ENCODE measurements at regions not wholly inside any gene's neighbourhood (a gene's known extent, or its start where the extent isn't known, plus 50 kb on each side); places are given as distances from the start of the nearest gene placed in this dataset.

DNA sequence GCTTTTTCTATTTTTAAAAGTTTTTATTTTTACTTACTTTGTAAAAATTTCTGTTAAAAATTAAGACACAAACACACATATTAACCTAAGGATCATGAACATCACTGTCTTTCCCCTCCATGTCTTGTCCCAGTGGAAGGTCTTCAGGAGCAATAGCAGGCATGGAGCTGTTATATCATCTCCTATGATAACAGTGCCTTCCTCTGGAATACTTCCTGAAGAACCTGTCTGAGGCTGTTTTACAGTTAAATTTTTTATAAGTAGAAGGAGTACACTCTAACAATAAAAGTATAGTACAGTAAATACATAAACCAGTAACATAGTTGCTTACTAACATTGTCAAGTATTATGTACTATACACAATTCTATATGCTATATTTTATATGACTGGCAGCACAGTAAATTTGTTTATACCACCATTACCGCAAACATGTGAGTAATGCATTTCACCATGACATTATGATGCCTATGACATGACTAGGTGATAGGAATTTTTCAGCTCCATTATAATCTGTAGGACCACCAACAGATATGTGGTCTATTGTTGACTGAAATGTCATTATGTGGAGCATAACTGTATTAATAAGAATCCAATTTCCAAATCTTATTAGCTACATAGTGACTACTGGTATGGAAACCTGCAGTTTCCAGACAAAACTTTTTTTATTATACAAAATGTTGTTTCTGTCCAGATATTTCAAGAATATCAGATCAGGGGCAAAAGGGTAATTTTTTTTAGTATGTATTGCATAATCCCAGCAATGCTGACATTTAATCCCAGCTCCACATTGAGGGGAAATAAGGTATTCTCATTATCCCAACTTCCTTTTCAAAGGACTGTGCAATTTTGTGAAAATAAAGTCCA, 337.2 kb upstream of the SLC39A10 start:
- Histone ChIP-seq H3K36me3 (no peaks in the 10 kb centered on the region), H3K27me3 (no peaks in the 10 kb centered on the region), H3K4me3 (no peak overlapping the region), H3K9me3 (ENCODE audit: low read depth) (no peaks in the 10 kb centered on the region), H3K27ac (no peak overlapping the region), H3K4me1 (ENCODE audit: low read depth) (peaks cover 16% of the 10 kb centered on the region)
- TF ChIP-seq, protein P1, sequence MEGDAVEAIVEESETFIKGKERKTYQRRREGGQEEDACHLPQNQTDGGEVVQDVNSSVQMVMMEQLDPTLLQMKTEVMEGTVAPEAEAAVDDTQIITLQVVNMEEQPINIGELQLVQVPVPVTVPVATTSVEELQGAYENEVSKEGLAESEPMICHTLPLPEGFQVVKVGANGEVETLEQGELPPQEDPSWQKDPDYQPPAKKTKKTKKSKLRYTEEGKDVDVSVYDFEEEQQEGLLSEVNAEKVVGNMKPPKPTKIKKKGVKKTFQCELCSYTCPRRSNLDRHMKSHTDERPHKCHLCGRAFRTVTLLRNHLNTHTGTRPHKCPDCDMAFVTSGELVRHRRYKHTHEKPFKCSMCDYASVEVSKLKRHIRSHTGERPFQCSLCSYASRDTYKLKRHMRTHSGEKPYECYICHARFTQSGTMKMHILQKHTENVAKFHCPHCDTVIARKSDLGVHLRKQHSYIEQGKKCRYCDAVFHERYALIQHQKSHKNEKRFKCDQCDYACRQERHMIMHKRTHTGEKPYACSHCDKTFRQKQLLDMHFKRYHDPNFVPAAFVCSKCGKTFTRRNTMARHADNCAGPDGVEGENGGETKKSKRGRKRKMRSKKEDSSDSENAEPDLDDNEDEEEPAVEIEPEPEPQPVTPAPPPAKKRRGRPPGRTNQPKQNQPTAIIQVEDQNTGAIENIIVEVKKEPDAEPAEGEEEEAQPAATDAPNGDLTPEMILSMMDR (IDR thresholded peaks at IDR 0.05; ENCODE audit: low read depth, low read length): no peak
- no peak for DNase-seq (ENCODE audit: low read depth in 1 of 2, low spot score in 1 of 2)

DNA sequence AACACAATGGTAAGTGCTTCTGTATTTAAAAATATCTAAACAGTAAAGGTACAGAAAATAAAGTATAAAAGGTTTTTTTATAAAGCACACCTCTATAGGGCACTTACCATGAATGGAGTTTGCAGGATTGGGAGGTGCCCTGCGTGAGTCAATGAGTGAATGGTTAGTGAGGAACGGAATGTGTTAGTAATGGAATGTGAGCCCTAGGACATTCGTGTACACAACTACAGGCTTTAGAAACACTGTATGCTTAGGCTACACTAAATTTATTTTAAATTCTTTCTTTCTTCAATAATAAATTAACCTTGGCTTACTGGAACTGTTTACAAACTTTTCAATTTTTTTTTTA, 337.9 kb upstream of the SLC39A10 start:
- DNase-seq (ENCODE audit: low read depth in 1 of 2, low spot score in 1 of 2): peak in 1 of 2 donors; percentile 49
- H3K36me3 ChIP-seq: no peaks in the 10 kb centered on the region
- H3K27me3 ChIP-seq: no peaks in the 10 kb centered on the region
- H3K4me1 ChIP-seq (ENCODE audit: low read depth): peaks cover 16% of the 10 kb centered on the region
- H3K9me3 ChIP-seq (ENCODE audit: low read depth): no peaks in the 10 kb centered on the region
- no peak overlapping the region for H3K4me3 ChIP-seq
- H3K27ac ChIP-seq: no peak overlapping the region
- TF ChIP-seq, protein P1 (IDR thresholded peaks at IDR 0.05; ENCODE audit: low read depth, low read length): no peak

DNA sequence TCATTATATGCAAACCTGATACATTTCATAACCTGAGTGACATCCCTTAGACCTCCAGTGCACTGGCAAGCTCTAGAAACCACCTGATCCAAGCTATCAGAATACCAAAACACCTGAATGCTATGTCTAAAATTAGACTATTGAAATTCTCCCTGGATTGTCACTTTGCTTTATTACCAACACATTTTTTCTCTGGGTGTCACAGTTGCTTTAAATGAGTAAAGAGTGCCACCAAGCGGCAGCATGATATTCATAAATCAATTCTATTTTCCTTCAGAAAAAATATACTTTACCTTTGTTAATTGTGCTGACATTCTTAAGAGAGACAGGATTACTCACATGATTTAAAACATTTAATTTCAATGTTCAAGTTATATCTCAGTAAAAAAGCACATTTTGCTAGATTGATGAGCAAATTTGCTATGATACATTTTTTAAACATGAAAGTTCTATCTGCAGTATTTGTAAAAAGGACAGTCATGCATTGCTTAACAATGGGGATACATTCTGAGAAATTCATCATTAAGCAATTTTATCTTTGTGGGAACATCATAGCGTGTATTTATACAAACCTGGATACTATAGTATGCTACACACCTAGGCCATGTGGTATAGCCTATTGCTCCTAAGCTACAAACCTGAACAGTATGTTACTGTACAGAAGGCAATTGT, 338.4 kb upstream of the SLC39A10 start:
- Histone ChIP-seq H3K27ac (no peak overlapping the region), H3K36me3 (no peaks in the 10 kb centered on the region), H3K27me3 (no peaks in the 10 kb centered on the region), H3K4me3 (no peak overlapping the region), H3K9me3 (ENCODE audit: low read depth) (no peaks in the 10 kb centered on the region), H3K4me1 (ENCODE audit: low read depth) (peaks cover 16% of the 10 kb centered on the region)
- TF ChIP-seq, protein P1 (IDR thresholded peaks at IDR 0.05; ENCODE audit: low read depth, low read length): peak; percentile 52
- DNase-seq (ENCODE audit: low read depth in 1 of 2, low spot score in 1 of 2): peak; percentile 63 to 69

- DNase-seq (ENCODE audit: low read depth in 1 of 2, low spot score in 1 of 2): no peak
- peaks cover 16% of the 10 kb centered on the region for H3K4me1 ChIP-seq (ENCODE audit: low read depth)
- no peak overlapping the region for H3K27ac ChIP-seq
- no peaks in the 10 kb centered on the region for H3K36me3 ChIP-seq
- H3K27me3 ChIP-seq: no peaks in the 10 kb centered on the region
- H3K9me3 ChIP-seq (ENCODE audit: low read depth): no peaks in the 10 kb centered on the region
- TF ChIP-seq, protein P1 (IDR thresholded peaks at IDR 0.05; ENCODE audit: low read depth, low read length): no peak
- no peak overlapping the region for H3K4me3 ChIP-seq
Measured at GRCh38 chr2:195317550-195317949, 339.5 kb upstream of the SLC39A10 start.

- Histone ChIP-seq H3K27me3 (no peaks in the 10 kb centered on the region), H3K27ac (no peak overlapping the region), H3K4me1 (ENCODE audit: low read depth) (peaks cover 16% of the 10 kb centered on the region), H3K4me3 (no peak overlapping the region), H3K36me3 (no peaks in the 10 kb centered on the region), H3K9me3 (ENCODE audit: low read depth) (no peaks in the 10 kb centered on the region)
- TF ChIP-seq, protein P1 (IDR thresholded peaks at IDR 0.05; ENCODE audit: low read depth, low read length): no peak
- peak in 1 of 2 donors; percentile 4 for DNase-seq (ENCODE audit: low read depth in 1 of 2, low spot score in 1 of 2)
Measured at GRCh38 chr2:195316486-195316885, 340.5 kb upstream of the SLC39A10 start.
